ENCODE measurements at regions not wholly inside any gene's neighbourhood (a gene's known extent, or its start where the extent isn't known, plus 50 kb on each side); places are given as distances from the start of the nearest gene placed in this dataset.

GRCh38 chr2:2569836-2570235, 238.8 kb upstream of the MYT1L start:
- DNase-seq (ENCODE audit: low spot score): no peak
- intact Hi-C loops (cut with DNase I): no loop called here

- no peak for DNase-seq (ENCODE audit: low spot score)
- intact Hi-C loops (cut with DNase I): no loop called here
Observed at GRCh38 chr2:2569306-2569705, 238.2 kb upstream of the MYT1L start.

GRCh38 chr2:2568411-2568810, 237.3 kb upstream of the MYT1L start:
- intact Hi-C loops (cut with DNase I): no loop called here
- DNase-seq (ENCODE audit: low spot score): no peak

GRCh38 chr2:2567776-2568175, 236.7 kb upstream of the MYT1L start:
- no peak for DNase-seq (ENCODE audit: low spot score)
- intact Hi-C loops (cut with DNase I): no loop called here

GRCh38 chr2:2566396-2567323, 235.6 kb upstream of the MYT1L start:
- intact Hi-C loops (cut with DNase I): no loop called here
- DNase-seq (ENCODE audit: low spot score): no peak

- DNase-seq (ENCODE audit: low spot score): no peak
- intact Hi-C loops (cut with DNase I): no loop called here
Observed at GRCh38 chr2:2565671-2566070, 234.6 kb upstream of the MYT1L start.

GRCh38 chr2:2564300-2565078, 233.4 kb upstream of the MYT1L start:
- intact Hi-C loops (cut with DNase I): no loop called here
- peak; percentile 39 for DNase-seq (ENCODE audit: low spot score)

GRCh38 chr2:2563309-2563860, 232.3 kb upstream of the MYT1L start:
- intact Hi-C loops (cut with DNase I): no loop called here
- DNase-seq (ENCODE audit: low spot score): peak; percentile 47

GRCh38 chr2:2562867-2563266, 231.8 kb upstream of the MYT1L start:
- no peak for DNase-seq (ENCODE audit: low spot score)
- intact Hi-C loops (cut with DNase I): no loop called here

GRCh38 chr2:2561346-2562095, 230.4 kb upstream of the MYT1L start:
- intact Hi-C loops (cut with DNase I): no loop called here
- no peak for DNase-seq (ENCODE audit: low spot score)

- DNase-seq (ENCODE audit: low spot score): no peak
- intact Hi-C loops (cut with DNase I): no loop called here
Observed at GRCh38 chr2:2560374-2561015, 229.4 kb upstream of the MYT1L start.

- intact Hi-C loops (cut with DNase I): no loop called here
- peak; percentile 17 for DNase-seq (ENCODE audit: low spot score)
Observed at GRCh38 chr2:2558476-2558875, 227.4 kb upstream of the MYT1L start.

- intact Hi-C loops (cut with DNase I): no loop called here
- no peak for DNase-seq (ENCODE audit: low spot score)
Observed at GRCh38 chr2:2557475-2557874, 226.4 kb upstream of the MYT1L start.

GRCh38 chr2:2550856-2551255, 219.8 kb upstream of the MYT1L start:
- DNase-seq (ENCODE audit: low spot score): peak; percentile 38
- intact Hi-C loops (cut with DNase I): no loop called here

- DNase-seq (ENCODE audit: low spot score): peak; percentile 61
- intact Hi-C loops (cut with DNase I): no loop called here
Observed at GRCh38 chr2:2547911-2548310, 216.8 kb upstream of the MYT1L start.

GRCh38 chr2:2547451-2547850, 216.4 kb upstream of the MYT1L start:
- DNase-seq (ENCODE audit: low spot score): no peak
- intact Hi-C loops (cut with DNase I): no loop called here

- intact Hi-C loops (cut with DNase I): no loop called here
- DNase-seq (ENCODE audit: low spot score): no peak
Observed at GRCh38 chr2:2546046-2546445, 215.0 kb upstream of the MYT1L start.

GRCh38 chr2:2542966-2543611, 212.0 kb upstream of the MYT1L start:
- intact Hi-C loops (cut with DNase I): no loop called here
- no peak for DNase-seq (ENCODE audit: low spot score)

- intact Hi-C loops (cut with DNase I): no loop called here
- no peak for DNase-seq (ENCODE audit: low spot score)
Observed at GRCh38 chr2:2542316-2542715, 211.2 kb upstream of the MYT1L start.

All from cardiac septum (tissue), 1 donor.